GM18867 (cell line): ENCODE measurements at regions not wholly inside any gene's neighbourhood (a gene's known extent, or its start where the extent isn't known, plus 50 kb on each side); places are given as distances from the start of the nearest gene placed in this dataset.

Experiments used
- ATAC-seq: cut with Tn5 transposase; IDR thresholded peaks from one replicate; pipeline ENCODE4 v1.9.1; 2021; ENCODE audit warnings: mild to moderate bottlenecking, moderate library complexity; ENCODE audit not compliant: unreplicated experiment

GRCh38 chr3:64289622-64290021 is 64.4 kb upstream of the PRICKLE2 start:
- no peak for ATAC-seq

DNA sequence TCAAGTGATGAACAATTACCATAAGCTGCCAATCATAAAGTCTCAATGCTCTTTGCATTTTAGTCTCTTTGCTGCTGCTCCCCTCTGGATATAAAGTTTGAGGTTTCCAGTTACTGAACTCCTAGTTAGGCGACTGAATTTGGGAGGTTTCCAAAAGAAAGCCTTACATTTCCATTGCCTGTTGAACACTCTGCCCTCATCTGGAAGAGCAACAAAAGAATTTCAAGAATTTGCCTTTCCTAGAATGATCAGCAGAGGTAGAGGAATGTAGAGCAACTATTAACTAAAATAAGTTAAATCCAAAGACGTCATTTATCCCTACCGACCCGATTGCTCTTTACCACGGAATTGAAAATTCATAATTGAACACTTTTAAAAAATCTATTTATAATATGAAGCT is 53.4 kb upstream of the PRICKLE2 start:
- ATAC-seq = no peak

DNA sequence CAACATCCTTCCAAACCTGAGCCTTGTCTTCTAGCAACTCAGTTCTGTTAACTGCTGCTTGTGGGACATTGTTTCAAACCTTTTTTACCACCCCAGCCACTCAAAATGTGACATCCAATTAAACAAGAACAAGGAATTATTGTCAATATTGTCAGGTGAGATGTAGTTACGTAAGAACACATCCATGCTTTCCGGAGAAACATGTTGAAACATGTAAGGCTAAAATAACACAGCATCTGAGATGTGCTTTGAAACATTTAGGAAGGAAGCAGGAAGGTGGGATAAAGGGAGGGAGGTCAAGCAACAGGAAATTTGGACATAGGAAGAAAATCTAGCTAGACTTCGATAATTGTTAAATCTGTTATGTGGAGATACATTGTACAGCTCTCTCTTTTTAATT is 50.9 kb upstream of the PRICKLE2 start:
- no peak for ATAC-seq
